HG02884 (cell line): ENCODE measurements at regions not wholly inside any gene's neighbourhood (a gene's known extent, or its start where the extent isn't known, plus 50 kb on each side); places are given as distances from the start of the nearest gene placed in this dataset.

ENCODE experiments used
- ATAC-seq: cut with Tn5 transposase; IDR thresholded peaks from one replicate; pipeline ENCODE4 v1.9.1; 2021; ENCODE audit warnings: mild to moderate bottlenecking, moderate library complexity; ENCODE audit not compliant: unreplicated experiment

GRCh38 chr20:23232679-23233308 is 117.8 kb upstream of the NXT1 start:
- no peak for ATAC-seq

DNA sequence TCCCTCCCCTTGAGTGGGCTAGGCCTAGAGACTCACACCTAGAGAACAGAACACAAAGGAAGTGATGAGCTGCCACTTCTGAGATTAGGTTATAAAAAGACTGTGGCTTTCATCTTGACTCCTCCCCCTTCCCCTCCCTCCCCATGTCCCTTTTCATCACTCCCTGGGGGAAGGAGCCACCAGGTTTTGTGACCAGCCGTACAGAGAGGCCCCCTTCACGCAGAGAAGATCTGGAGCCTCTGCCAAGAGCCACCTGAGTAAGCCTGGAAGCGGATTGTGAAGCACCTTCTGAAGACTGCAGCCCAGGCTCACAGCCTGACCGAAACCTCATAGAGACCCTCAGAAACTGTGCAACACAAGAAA is 118.4 kb upstream of the NXT1 start:
- no peak for ATAC-seq

DNA sequence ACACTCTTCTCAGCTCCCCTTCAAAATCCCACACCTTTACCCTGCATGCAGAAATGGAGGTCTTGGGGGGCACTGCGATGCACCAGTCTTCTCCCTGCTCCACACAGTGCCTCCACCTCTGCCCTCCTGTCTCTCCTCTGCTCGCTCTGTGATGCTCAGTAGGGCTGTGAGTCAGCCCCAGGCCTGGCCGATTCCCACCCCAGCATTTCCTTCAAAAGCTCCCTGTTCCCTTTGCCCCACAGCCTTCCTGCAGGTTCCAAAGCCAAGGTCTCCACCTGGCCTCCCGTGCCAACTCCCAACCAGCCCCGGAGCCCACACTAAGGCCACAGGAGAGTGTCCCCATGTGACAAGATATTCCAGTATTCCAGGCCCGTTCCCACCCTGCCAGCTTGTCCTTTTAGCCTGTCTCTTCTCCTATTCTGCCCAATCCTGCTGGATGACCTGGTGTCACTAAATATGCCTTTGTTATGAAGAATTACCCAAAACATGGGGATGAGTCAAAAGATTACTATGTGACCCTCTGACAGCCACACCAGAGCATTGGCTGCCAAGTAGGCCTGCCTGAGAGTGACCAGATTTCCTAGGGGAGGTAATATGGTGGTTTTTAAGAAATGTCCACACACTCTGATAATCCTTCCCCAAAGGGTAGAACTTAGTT is 118.9 kb upstream of the NXT1 start:
- ATAC-seq, result no peak

DNA sequence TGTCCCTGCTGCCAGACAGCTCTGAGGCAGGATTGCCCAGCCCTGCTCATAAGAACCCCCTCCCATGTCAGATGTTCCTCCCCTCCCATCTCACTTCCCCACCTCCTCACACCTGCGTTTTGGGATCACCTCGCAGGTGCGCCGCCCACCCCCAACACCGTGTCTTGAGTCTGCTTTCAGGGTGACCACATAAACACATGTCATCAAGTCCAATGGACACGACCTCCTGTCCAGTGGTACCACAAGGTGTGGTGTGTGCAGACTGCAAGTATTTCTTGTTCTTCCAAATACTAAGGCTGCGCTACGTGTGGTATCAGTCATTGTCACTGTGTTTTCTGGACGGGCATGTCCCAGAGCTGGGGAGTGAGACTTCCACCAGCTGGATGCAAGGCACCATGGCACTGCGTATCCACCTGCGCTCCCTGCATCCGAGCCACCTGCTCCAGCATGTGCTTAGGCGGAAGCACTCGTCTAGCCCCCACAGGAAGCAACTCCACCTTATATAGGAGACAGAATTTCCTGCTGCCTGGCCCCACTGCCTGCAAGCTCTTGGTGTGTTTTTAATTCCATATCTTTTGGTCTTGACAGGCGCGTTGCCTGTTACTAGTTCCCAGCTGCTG is 119.7 kb upstream of the NXT1 start:
- no peak for ATAC-seq

GRCh38 chr20:23229989-23230388 is 120.6 kb upstream of the NXT1 start:
- ATAC-seq, result no peak

DNA sequence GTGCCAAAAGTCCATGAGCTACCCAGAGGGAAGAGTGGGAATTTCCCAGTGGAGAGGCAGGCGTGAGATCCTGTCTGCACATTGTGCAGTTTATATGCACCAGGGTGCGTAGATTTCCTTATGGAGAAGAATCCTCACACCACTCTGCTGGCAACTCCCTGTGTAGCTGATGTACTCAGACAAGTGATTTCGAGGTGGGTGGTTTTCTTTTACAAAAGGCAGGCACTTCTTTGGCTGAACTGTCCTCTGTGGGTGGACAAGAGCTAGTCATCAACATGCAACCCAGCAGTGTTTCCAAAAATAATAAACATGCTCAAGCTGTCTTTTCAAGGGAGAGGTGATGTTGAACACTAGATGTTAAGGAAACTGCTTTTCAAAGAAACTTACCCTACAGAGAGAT is 121.7 kb upstream of the NXT1 start:
- ATAC-seq, result no peak

- no peak for ATAC-seq
Observed at GRCh38 chr20:23227976-23228375, 122.6 kb upstream of the NXT1 start.

- no peak for ATAC-seq
Observed at GRCh38 chr20:23227274-23227673, 123.3 kb upstream of the NXT1 start.

GRCh38 chr20:23226612-23227265 is 123.9 kb upstream of the NXT1 start:
- no peak for ATAC-seq

GRCh38 chr20:23225407-23226060 is 125.1 kb upstream of the NXT1 start:
- no peak for ATAC-seq

- no peak for ATAC-seq
Observed at GRCh38 chr20:23224806-23225205, 125.8 kb upstream of the NXT1 start.

DNA sequence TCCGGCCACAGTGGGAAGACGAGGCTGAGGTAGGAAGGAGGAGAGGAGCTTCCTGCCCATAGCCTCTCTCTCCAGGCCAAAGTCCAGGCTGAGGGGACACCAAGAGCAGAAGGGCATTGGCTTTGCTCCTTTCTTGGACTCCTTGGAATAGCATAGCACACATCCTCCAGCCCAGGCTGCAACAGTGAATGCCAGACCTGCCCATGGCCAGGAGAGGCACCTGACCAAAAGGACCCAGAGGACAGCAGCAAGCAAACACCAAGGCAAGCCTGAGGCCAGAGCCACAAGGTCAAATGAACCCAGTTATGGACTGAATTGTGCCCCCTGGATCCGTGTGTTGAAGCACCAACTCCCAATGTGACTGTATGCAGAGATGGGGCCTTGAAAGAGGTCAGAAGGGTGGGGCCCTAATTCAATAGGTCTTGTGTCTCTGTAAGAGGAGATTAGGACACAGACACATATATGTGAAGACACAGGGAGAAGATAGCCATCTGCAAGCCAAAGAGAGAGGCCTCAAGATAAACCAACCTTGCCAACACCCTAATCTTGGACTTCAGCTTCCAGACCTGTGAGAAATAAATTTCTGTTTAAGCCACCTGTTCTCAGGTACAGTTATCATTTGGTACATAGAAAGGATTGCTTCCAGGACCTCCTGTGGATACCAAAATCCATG is 126.5 kb upstream of the NXT1 start:
- no peak for ATAC-seq

DNA sequence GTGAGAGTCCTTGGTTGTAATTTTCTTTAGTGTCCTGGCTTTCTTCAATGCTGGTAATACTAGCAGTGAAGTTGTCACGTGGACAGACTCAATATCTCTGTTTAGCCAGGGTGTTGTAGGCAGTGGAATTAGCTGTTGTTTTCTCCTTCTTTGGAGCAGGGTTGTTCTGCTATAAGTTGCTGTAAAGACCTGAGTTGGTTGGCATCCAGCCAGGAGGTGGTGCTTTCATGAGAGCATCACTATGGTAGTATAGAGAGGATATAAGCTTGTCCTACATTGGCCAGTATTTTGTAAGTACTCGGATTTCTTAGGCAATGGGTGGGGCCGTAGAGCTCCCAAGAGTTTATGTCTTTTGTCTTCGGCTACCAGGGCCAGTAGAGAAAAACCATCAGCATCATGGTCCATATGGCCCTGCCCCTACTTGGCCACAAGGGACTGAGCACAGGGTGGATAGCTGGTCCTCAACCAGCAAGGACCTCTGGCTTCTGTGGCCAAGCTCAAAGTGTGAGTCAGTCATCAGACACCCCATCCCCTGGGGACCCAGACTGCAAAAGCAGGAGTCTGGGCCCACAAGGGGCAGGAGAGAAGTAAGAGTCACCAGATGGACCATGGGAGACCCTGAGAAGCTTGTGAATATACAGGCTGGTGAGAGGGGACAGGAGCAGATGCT is 127.9 kb upstream of the NXT1 start:
- no peak for ATAC-seq

- no peak for ATAC-seq
Observed at GRCh38 chr20:23217023-23217422, 130.9 kb upstream of the CD93 start.

DNA sequence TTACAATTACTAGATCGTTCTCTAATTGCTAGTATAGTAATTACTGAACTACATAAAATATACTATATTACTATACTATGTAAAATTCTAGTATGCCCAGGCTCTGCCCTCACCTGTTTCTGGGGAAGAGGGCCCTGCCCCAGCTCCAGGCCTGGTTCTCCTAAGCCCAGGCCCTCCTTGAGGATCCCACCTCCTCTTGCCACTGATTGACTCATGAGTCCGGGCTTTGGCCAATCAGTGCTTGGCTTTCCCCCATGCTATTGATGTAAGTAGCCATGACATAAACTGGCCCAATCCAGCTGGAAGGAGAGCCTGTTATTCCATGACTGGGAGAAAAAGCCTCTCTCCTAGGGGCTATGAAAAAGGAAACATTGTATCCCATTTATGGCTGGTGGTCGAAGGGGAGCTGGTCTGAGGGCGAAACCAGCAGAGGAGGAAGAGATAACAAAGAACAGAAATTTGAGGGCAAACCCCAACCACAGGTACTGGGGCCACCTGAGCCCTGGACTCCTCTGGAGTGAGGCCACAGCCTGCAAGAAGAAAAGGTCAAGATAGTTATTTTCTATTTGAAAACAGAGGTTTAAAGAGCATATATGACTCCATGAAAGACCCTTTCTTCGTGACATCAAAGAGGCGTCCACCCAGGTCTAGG is 129.3 kb upstream of the CD93 start:
- ATAC-seq, result no peak

GRCh38 chr20:23214903-23215302 is 128.8 kb upstream of the CD93 start:
- ATAC-seq, result no peak

DNA sequence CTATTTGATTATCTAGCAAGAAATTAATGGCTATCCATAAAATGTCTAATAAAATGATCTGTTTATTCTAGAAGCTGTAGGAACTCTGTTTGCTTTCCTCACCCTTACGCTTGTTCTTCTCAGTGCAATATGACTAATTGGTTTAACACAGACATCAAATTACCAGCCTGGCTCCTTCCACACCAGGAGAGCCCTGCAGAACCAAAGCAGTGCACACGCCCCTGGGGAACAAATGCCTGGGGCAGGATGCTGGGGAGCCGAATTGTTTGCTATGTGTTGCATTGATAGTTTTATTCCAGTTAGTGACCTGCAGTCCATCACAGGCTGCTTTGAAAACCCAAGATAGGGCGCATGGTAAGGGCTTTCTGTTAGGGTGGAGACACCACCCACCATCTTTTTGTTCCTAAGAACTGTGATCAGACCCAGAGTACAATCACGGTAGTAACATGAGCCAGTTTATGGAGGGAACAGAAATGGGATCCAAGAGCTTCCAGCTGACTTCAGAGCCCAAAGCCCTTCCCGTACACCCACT is 126.4 kb upstream of the CD93 start:
- ATAC-seq, result no peak

DNA sequence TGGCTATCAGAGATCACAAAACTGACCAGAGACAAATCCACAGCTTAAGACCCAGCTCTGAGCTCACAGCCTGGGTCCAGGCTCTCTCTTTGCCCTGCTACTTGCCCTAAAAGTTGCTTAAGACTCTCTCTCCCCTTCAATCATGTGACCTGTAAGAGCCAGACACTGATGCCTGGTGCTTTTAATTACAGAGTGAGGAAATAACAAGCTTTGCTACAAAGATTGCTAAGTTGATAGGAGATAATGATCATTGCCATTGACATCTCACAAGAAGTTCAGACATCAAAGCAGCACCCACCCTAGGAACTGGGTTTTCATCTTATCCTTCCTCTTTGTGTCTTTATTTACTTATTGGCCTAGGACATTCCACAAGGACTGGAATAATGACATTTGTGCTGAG is 125.9 kb upstream of the CD93 start:
- no peak for ATAC-seq

GRCh38 chr20:23211164-23211563 is 125.0 kb upstream of the CD93 start:
- ATAC-seq, result no peak
